HEK293 (cell line): ENCODE measurements at regions not wholly inside any gene's neighbourhood (a gene's known extent, or its start where the extent isn't known, plus 50 kb on each side); places are given as distances from the start of the nearest gene placed in this dataset.

Experiments
- CTCF ChIA-PET: fragments of 350-600 bp; formaldehyde crosslinking; extraction: SDS; loops from one replicate; lab custom pipeline; 2021; ENCODE audit warnings: antibody characterized with exemption; lab: Yijun Ruan, JAX
- POLR2A ChIA-PET: fragments of 300-600 bp; formaldehyde crosslinking; extraction: SDS; loops from one replicate; lab custom pipeline; 2020; ENCODE audit warnings: antibody characterized with exemption, inconsistent platforms; lab: Yijun Ruan, JAX
- H3K27ac ChIP-seq: fragments of 200-500 bp; sonication (Bioruptor generic); 2 replicates; pipeline ENCODE4 v1.5.1; 2014; ENCODE audit warnings: low read depth, low read length, control low read depth, inconsistent platforms; ENCODE audit errors: extremely low read depth
- H3K36me3 ChIP-seq, 2 experiments: fragments of 200-500 bp in 1 of 2; sonication (Bioruptor generic) in 1 of 2; 1 replicate in 1 of 2; 2 replicates in 1 of 2; pipeline ENCODE4 v1.5.1; 2014 to 2017; ENCODE audit warnings: inconsistent platforms in 2 of 2, low read length in 2 of 2; ENCODE audit not compliant: control insufficient read depth in 2 of 2, insufficient read depth in 1 of 2
- H3K4me1 ChIP-seq: fragments of 200-500 bp; sonication (Bioruptor generic); 2 replicates; pipeline ENCODE4 v1.5.1; 2014; ENCODE audit warnings: mild to moderate bottlenecking, low read length, inconsistent platforms; ENCODE audit not compliant: control insufficient read depth, insufficient read depth
- H3K4me3 ChIP-seq: 2 replicates; pipeline ENCODE4 v1.5.1; 2011; ENCODE audit warnings: low read depth, mild to moderate bottlenecking, control low read depth, low read length, moderate library complexity
- H3K9me3 ChIP-seq: fragments of 200-500 bp; sonication (Bioruptor generic); 2 replicates; pipeline ENCODE4 v1.5.1; 2014; ENCODE audit warnings: low read depth, low read length, inconsistent platforms; ENCODE audit not compliant: control insufficient read depth, insufficient read depth
- HOXA7 ChIP-seq: sonication (generic); formaldehyde crosslinking; IDR thresholded peaks from 2 replicates; pipeline ENCODE4 v1.8.1; 2022; ENCODE audit warnings: missing genetic modification reagents, borderline replicate concordance
- PRDM1 ChIP-seq: fragments of 450-650 bp; formaldehyde crosslinking; IDR thresholded peaks from 2 replicates; pipeline ENCODE4; 2016; ENCODE audit warnings: missing biosample characterization, missing genetic modification characterization
- SP7 ChIP-seq: fragments of 450-650 bp; formaldehyde crosslinking; IDR thresholded peaks from 2 replicates; pipeline ENCODE4 v1.5.1; 2016; ENCODE audit warnings: missing biosample characterization, missing genetic modification characterization
- ZBTB20 ChIP-seq: fragments of 450-650 bp; formaldehyde crosslinking; IDR thresholded peaks from 2 replicates; pipeline ENCODE4 v1.5.1; 2016; ENCODE audit warnings: missing biosample characterization, missing genetic modification characterization
- ZNF214 ChIP-seq: fragments of 450-650 bp; formaldehyde crosslinking; IDR thresholded peaks from 2 replicates; pipeline ENCODE4 v1.5.1; 2017; ENCODE audit warnings: missing biosample characterization, mild to moderate bottlenecking, missing genetic modification characterization, borderline replicate concordance
- ZNF302 ChIP-seq: fragments of 450-650 bp; formaldehyde crosslinking; IDR thresholded peaks from 2 replicates; pipeline ENCODE4 v1.5.1; 2016; ENCODE audit warnings: missing biosample characterization, missing genetic modification characterization, low read depth
- ZNF391 ChIP-seq: fragments of 450-650 bp; formaldehyde crosslinking; IDR thresholded peaks from 2 replicates; pipeline ENCODE4 v1.5.1; 2016; ENCODE audit warnings: low read depth, missing biosample characterization, missing genetic modification characterization, borderline replicate concordance
- ZNF501 ChIP-seq: fragments of 450-650 bp; formaldehyde crosslinking; IDR thresholded peaks from 2 replicates; pipeline ENCODE4 v1.5.1; 2016; ENCODE audit warnings: missing biosample characterization, missing genetic modification characterization
- ZNF530 ChIP-seq: fragments of 450-650 bp; formaldehyde crosslinking; IDR thresholded peaks from 2 replicates; pipeline ENCODE4 v1.5.1; 2016; ENCODE audit warnings: low read depth, missing biosample characterization, missing genetic modification characterization
- ZNF548 ChIP-seq: fragments of 450-650 bp; formaldehyde crosslinking; IDR thresholded peaks from 2 replicates; pipeline ENCODE4 v1.5.1; 2016; ENCODE audit warnings: missing biosample characterization, missing genetic modification characterization
- ZNF560 ChIP-seq: fragments of 450-650 bp; formaldehyde crosslinking; IDR thresholded peaks from 2 replicates; pipeline ENCODE4 v1.5.1; 2017; ENCODE audit warnings: missing biosample characterization, missing genetic modification characterization, borderline replicate concordance
- ZNF610 ChIP-seq: fragments of 450-650 bp; formaldehyde crosslinking; IDR thresholded peaks from 2 replicates; pipeline ENCODE4 v1.5.1; 2016; ENCODE audit warnings: missing biosample characterization, missing genetic modification characterization, borderline replicate concordance
- ZNF623 ChIP-seq: fragments of 450-650 bp; formaldehyde crosslinking; IDR thresholded peaks from 2 replicates; pipeline ENCODE4 v1.5.1; 2016; ENCODE audit warnings: missing biosample characterization, missing genetic modification characterization
- ZNF658 ChIP-seq: fragments of 450-650 bp; formaldehyde crosslinking; IDR thresholded peaks from 2 replicates; pipeline ENCODE4; 2016; ENCODE audit warnings: missing biosample characterization, missing genetic modification characterization
- ZNF747 ChIP-seq: fragments of 450-650 bp; formaldehyde crosslinking; IDR thresholded peaks from 2 replicates; pipeline ENCODE4 v1.5.1; 2016; ENCODE audit warnings: missing biosample characterization, missing genetic modification characterization
- TF ChIP-seq, protein P1 (sequence below): fragments of 450-650 bp; formaldehyde crosslinking; IDR thresholded peaks from 2 replicates; pipeline ENCODE4 v1.5.1; 2016; ENCODE audit warnings: missing biosample characterization, missing genetic modification characterization, borderline replicate concordance
- TF ChIP-seq, protein P2 (sequence below): fragments of 450-650 bp; formaldehyde crosslinking; IDR thresholded peaks from 2 replicates; pipeline ENCODE4 v1.5.1; 2016; ENCODE audit warnings: missing biosample characterization, missing genetic modification characterization
- TF ChIP-seq, protein P3 (sequence below): fragments of 450-650 bp; formaldehyde crosslinking; IDR thresholded peaks from 2 replicates; pipeline ENCODE4 v1.5.1; 2017; ENCODE audit warnings: missing biosample characterization, missing genetic modification characterization
- TF ChIP-seq, protein P4 (sequence below): IDR thresholded peaks from 2 replicates; pipeline ENCODE4 v1.6.1; 2011; ENCODE audit warnings: mild to moderate bottlenecking, low read depth, low read length, borderline replicate concordance

DNA sequence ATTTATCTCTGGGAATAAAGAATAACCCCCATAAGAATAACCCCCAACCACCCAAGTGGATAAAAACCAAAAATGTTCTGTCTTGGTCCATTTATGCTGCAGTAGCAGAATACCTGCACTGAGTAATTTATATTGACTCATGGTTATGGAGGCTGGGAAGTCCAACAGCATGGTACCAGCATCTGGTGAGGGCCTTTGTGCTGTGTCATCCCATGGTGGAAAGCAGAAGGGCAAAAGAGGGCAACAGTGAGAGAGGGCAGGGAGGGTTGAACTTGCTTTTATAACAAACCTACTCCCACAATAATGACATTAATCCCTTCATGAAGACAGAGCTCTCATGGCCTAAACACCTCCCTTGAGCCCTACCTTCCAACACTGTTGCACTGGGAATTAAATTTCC is 133.7 kb downstream of the ERMARD start (continued):
- TF ChIP-seq, protein P1, sequence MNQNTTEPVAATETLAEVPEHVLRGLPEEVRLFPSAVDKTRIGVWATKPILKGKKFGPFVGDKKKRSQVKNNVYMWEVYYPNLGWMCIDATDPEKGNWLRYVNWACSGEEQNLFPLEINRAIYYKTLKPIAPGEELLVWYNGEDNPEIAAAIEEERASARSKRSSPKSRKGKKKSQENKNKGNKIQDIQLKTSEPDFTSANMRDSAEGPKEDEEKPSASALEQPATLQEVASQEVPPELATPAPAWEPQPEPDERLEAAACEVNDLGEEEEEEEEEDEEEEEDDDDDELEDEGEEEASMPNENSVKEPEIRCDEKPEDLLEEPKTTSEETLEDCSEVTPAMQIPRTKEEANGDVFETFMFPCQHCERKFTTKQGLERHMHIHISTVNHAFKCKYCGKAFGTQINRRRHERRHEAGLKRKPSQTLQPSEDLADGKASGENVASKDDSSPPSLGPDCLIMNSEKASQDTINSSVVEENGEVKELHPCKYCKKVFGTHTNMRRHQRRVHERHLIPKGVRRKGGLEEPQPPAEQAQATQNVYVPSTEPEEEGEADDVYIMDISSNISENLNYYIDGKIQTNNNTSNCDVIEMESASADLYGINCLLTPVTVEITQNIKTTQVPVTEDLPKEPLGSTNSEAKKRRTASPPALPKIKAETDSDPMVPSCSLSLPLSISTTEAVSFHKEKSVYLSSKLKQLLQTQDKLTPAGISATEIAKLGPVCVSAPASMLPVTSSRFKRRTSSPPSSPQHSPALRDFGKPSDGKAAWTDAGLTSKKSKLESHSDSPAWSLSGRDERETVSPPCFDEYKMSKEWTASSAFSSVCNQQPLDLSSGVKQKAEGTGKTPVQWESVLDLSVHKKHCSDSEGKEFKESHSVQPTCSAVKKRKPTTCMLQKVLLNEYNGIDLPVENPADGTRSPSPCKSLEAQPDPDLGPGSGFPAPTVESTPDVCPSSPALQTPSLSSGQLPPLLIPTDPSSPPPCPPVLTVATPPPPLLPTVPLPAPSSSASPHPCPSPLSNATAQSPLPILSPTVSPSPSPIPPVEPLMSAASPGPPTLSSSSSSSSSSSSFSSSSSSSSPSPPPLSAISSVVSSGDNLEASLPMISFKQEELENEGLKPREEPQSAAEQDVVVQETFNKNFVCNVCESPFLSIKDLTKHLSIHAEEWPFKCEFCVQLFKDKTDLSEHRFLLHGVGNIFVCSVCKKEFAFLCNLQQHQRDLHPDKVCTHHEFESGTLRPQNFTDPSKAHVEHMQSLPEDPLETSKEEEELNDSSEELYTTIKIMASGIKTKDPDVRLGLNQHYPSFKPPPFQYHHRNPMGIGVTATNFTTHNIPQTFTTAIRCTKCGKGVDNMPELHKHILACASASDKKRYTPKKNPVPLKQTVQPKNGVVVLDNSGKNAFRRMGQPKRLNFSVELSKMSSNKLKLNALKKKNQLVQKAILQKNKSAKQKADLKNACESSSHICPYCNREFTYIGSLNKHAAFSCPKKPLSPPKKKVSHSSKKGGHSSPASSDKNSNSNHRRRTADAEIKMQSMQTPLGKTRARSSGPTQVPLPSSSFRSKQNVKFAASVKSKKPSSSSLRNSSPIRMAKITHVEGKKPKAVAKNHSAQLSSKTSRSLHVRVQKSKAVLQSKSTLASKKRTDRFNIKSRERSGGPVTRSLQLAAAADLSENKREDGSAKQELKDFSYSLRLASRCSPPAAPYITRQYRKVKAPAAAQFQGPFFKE (tag by site-specific recombination): no peak
- TF ChIP-seq ZNF610 (tag by site-specific recombination) (no peak), ZNF391 (tag by site-specific recombination) (no peak), ZNF548 (tag by site-specific recombination) (no peak)
- TF ChIP-seq, all 188 proteins: peak for 0

DNA sequence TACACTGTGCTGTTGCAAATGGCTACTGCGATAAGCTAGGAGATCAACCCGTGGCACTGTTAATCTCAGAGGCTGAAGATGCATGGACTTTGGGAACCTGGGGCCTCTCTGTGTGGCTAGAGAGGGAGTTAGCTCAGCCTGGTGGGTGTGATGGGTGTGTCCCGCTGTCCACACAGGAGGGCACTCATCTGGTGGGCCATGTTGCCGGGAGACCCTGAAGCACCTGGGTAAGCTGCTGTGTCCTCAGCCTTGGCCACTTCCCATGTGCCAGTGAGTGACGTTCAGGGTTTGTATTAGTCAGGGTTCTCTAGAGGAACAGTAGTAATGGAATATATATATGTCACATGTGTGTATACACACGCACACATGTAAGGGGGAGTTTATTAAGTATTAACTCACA is 132.7 kb downstream of the ERMARD start:
- Histone ChIP-seq H3K36me3 (no peaks in the 10 kb centered on the region), H3K9me3 (no peaks in the 10 kb centered on the region), H3K4me1 (no peaks in the 10 kb centered on the region), H3K27ac (no peak overlapping the region), H3K4me3 (no peak overlapping the region)
- CTCF ChIA-PET: interaction anchor here (0.5 to 1.2 kb wide), 2 partner anchors 52 to 94 kb away, joined by 3 read pairs; no protein-coding TSS in a partner anchor
- POLR2A ChIA-PET: no interaction called here
- TF ChIP-seq PRDM1 (tag by site-specific recombination) (no peak), ZNF302 (tag by site-specific recombination) (no peak), ZNF560 (no peak), SP7 (tag by site-specific recombination) (no peak), ZNF658 (tag by site-specific recombination) (no peak), ZNF747 (no peak)
- TF ChIP-seq, protein P2, sequence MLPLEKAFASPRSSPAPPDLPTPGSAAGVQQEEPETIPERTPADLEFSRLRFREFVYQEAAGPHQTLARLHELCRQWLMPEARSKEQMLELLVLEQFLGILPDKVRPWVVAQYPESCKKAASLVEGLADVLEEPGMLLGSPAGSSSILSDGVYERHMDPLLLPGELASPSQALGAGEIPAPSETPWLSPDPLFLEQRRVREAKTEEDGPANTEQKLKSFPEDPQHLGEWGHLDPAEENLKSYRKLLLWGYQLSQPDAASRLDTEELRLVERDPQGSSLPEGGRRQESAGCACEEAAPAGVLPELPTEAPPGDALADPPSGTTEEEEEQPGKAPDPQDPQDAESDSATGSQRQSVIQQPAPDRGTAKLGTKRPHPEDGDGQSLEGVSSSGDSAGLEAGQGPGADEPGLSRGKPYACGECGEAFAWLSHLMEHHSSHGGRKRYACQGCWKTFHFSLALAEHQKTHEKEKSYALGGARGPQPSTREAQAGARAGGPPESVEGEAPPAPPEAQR (tag by site-specific recombination): no peak
- TF ChIP-seq, protein P3, sequence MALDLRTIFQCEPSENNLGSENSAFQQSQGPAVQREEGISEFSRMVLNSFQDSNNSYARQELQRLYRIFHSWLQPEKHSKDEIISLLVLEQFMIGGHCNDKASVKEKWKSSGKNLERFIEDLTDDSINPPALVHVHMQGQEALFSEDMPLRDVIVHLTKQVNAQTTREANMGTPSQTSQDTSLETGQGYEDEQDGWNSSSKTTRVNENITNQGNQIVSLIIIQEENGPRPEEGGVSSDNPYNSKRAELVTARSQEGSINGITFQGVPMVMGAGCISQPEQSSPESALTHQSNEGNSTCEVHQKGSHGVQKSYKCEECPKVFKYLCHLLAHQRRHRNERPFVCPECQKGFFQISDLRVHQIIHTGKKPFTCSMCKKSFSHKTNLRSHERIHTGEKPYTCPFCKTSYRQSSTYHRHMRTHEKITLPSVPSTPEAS (tag by site-specific recombination): no peak

DNA sequence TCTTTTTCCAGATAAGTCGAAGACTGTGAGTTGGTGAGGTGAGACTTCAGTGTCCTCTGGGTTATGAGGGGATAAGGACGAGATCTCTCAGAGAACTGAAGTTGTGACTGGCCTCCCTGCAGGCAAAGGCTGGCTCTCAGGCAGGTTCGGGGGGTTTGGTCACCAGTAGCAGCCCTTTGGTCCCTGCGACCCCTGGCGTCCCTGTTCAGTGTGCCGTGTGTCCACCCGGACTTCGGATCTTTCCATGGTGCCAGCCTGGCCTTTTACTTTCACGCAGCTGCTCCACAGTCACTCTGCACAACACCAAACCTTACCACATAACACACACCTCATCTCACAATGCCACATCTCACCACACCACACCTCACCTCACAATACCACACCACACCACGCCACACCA is 131.9 kb downstream of the ERMARD start:
- H3K9me3 ChIP-seq: no peaks in the 10 kb centered on the region
- H3K36me3 ChIP-seq: no peaks in the 10 kb centered on the region
- H3K4me1 ChIP-seq: no peaks in the 10 kb centered on the region
- TF ChIP-seq ZNF658 (tag by site-specific recombination) (no peak), ZNF530 (no peak), ZNF214 (no peak), HOXA7 (no peak), ZNF501 (no peak), ZNF623 (tag by site-specific recombination) (no peak), ZBTB20 (tag by site-specific recombination) (no peak)
- TF ChIP-seq, protein P2 (tag by site-specific recombination): no peak
- TF ChIP-seq, protein P4, sequence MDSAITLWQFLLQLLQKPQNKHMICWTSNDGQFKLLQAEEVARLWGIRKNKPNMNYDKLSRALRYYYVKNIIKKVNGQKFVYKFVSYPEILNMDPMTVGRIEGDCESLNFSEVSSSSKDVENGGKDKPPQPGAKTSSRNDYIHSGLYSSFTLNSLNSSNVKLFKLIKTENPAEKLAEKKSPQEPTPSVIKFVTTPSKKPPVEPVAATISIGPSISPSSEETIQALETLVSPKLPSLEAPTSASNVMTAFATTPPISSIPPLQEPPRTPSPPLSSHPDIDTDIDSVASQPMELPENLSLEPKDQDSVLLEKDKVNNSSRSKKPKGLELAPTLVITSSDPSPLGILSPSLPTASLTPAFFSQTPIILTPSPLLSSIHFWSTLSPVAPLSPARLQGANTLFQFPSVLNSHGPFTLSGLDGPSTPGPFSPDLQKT: no peak
- TF ChIP-seq, all 188 proteins: peak for 0
- no peak overlapping the region for H3K4me3 ChIP-seq
- ChIA-PET CTCF (interaction anchor here (1.2 kb wide), 1 partner anchor 52 kb away, joined by 3 read pairs; no protein-coding TSS in a partner anchor), POLR2A (no interaction called here)
- no peak overlapping the region for H3K27ac ChIP-seq
